Stimulated activated CD4-positive, alpha-beta T cell treated with anti-CD3 and anti-CD28 coated beads, Interleukin-4, amount 100 ng/mL, for 1 hour (primary cell): ENCODE measurements at regions not wholly inside any gene's neighbourhood (a gene's known extent, or its start where the extent isn't known, plus 50 kb on each side); places are given as distances from the start of the nearest gene placed in this dataset.

Experiments used
- DNase-seq: peaks from one replicate; pipeline ENCODE4 v3.0.0-alpha.2; 2020

DNA sequence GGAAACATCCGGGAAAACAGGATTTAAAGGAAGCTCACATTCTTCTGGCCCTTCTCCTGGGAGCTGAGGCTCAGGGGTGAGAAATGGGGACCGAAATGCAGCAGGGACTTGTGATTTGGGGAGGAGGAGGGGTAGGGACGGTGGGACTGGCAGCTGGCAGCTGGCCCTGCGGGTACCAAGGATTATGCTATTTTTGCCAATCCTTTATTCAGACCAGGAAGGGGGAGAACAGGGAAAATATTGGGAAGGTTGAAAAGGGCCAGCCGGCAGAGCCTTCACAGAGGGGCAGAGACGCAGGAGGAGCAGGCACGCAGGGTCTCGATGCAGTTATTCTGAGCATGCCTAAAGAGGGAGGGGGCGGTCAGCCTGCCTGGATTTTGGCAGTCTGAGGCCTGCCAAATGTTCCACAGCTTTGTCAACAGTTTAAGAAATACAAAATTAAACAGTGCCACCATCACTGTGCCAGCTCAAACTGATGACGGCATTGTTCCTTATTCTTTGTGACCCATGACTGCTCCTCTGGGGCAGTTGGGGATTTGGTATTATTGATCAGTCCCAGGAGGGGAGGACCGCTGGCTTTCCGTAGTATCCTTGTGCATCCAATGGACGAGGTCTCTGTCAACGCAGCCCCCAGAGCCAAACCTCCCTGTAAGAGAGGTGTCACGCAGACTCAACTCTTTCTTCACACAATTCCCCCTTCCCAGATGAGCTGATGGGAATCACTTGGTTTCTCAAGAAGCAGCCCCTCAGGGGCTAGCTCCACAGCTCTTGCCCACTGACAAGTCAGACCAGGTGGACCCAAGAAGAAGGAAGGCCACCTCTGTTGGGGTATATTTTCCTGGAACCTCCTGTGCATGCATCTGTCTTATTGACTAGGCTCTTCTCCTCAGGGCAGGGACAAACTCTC is 553.3 kb downstream of the BNC2 start:
- no peak for DNase-seq

DNA sequence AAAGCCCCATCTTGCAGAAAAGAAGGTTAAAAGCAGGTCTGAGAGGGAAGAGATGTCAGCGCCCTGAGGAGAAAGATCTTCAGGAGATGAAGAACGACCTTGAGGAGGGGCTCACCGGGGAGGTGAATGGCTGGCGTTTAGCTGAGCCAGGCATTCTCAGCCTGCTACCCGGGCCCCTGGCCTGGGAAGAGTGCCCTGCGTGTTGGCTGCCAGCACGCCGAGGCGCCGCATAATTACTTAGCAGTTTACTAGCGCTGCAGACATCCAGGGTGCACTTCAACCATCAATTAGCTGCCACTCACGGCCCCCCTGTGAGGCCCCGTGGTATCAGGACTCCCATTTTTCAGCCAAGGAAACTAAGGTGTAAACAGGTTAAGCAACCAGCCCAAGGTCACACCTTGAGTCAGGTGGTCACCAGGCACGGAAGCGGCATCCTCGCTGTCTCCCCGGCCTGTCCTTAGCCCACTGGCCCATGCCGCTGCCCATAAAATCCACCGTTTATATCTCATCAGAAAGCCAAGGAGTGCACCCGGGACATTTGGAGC is 551.9 kb downstream of the BNC2 start:
- no peak for DNase-seq

DNA sequence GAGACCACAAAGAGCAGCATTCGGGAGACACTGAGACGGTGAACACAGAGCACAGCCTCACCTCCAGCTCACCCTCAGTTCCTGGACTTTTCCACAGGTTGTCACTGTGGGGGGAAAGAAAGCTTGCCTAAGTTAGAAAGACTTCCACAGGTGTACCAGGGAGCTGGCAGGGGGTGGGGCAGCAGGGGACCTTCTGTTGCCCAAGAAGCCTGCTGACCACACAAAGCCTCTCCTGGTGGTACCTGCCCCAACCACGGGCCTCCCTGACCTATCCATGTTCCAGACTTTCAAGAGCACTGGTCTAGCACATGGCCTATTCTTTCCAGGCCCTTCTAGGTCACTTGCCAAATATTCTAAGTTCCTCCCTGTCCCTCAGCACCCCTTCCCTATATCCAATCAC is 550.8 kb downstream of the BNC2 start:
- DNase-seq, result no peak

DNA sequence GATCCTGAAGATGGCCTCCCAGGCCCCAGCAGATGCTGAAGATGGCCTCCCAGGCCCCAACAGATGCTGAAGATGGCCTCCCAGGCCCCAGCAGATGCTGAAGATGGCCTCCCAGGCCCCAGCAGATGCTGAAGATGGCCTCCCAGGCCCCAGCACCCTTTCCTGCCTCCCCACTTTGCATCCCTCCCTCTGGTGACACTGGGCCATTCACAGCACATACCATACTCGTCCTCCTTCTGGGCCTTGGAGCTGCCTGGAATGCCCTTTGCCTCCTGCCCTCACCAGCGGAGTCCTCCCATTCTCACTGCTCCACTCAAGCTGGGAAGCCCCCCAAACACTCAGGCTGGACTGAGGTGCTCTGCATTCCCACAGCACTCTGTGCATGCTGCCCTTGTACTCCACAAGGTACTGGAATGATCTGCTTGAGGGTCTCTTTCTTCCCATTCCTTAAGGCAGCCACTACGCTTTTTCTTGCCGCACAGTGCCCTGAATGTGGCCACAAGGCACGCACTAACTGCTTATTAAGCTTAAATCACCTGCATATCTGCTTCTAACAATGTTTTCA is 550.0 kb downstream of the BNC2 start:
- no peak for DNase-seq

DNA sequence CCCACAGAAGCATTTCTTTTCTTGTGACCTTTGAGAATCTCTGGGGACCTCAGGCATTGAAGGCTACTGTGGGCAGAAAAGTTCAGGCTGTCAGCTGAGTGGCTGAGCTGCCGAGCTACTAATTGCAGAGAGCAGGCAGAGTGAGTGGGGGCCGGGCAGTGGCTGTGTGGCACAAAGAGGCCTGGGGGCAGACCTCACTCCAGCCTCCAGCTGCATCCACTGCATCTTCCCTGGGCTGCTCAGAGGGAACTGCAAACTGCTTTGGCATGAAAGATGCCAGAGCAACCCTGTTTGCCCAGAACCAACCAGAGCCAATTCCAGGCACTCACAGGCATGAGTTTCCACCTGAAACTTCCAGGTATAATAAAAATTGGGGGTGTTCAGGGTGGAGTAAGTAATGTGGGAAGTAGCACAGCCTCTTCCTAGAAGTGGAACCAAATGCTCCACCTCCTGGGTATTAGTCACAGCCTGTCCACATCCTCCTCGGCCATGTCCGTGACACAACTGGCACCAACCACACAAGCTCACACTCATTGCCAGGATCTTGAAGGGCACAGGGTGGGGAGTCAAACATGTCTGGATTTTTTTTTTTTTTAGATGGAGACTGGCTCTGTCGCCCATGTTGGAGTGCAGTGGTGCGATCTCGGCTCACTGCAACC is 548.9 kb downstream of the BNC2 start:
- no peak for DNase-seq

DNA sequence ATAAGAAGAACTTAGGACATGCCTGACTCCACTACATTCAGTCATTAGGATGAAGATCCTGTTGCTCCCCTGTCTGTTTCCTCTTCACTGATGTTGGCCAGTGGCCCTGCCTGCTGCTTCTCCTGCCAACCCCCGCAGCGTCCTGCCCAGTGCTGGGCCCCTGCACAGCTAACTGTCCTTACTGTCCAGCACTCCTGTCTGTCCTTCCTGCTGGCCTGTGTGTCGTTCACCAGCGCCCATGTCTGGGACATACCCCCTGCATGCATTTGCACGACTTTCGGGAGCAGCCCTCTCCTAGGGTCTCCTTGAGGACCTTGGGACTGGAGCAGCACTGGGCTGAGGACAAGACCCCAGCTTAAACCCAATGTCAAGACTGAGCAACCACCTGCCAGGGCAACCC is 547.6 kb downstream of the BNC2 start:
- no peak for DNase-seq

DNA sequence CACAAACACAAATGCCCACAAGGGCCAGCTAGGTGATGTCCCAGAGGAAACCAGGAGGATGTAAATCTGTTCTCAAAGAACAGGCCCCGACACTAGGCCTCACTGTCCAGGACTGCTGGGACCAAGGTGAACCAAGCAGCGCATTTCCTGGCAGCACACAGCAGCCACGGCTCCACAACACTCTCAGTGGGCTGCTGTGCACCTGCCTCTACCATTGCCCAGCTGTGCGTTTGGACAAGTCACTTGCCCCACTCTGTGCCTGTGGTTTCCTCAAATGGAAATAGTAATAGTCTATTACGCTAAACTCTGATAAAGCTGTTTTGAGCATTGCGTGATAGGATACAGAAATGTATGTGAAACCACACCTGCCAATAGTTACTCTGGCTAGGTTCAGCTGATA is 544.5 kb downstream of the BNC2 start:
- no peak for DNase-seq

DNA sequence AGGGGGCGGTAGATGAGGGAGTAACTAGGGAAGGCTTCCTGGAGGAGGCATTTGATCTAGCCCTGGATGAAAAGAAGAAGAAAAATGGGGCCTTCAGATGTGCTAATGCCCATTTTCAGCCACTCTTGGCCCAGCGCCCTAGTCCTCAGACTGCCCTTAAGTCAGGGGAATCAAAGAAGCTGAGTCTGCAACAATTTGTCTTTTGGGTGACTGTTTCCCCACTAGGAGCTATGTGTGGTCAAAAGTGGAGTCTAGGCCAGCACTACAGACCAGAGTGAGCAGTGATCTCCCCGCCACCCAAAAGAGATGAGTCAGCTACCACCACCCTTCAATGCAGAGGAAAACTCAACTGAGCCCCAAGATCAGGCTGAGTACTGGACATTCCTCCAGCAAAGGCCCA is 542.1 kb downstream of the BNC2 start:
- no peak for DNase-seq

DNA sequence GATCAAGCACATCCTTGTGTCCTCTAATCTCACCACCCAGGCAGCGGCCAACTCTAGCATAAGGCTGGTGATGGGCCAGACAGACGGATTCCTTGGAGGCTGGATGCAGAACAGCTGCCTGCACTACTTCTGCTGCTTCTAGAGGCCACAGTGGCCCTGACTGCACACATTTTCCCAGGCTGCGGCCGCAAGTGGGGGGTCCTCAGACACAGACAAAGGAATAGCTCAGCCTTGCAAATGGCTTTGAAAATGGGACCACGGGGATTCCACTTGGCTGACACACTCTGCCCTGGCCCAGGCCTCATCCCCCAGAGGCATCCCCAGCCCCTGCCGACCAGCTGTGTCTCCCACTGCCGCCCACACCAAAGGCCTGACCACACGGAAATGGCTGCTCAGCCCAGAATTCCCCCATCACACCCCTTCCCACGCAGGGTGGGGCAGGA is 540.8 kb downstream of the BNC2 start:
- DNase-seq, result no peak

DNA sequence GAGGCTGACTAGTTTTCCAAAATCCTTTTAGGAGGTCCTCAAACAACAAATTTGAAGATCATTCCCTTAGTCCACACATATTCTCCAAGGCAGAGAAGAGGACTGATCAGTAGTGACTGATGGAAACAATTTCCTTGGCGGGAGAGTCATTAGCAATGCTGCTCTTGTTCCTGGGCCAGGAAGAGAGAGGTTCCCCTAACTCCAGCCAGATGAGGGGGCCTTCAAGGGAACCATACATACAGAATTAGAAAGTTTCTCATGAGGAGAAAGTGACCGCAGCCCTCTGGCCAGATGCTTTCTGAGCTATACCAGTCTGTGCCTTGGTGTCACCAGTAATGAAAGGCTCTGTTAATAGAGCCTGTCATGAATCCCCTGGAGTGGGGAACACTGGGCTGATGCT is 539.4 kb downstream of the BNC2 start:
- DNase-seq, result no peak

DNA sequence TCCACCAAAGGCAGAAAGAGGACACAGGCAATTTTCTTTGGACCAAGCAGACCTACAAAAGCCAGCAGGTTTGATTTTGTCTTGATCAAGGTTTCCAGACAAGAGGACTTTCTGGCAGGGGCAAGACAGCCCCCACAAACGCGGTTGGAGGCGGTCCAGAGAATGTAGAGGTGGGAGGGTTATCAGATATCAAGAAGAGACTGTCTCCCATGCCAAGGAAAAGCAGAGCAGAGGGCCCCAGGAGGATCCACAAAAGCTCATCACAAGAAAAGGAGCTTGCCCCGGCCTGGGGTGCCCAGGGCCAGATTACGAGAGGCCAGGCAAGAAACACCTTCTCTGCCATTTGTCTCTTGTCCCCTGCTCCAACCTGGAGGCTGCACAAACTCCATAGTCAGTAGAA is 538.9 kb downstream of the BNC2 start:
- DNase-seq, result no peak

DNA sequence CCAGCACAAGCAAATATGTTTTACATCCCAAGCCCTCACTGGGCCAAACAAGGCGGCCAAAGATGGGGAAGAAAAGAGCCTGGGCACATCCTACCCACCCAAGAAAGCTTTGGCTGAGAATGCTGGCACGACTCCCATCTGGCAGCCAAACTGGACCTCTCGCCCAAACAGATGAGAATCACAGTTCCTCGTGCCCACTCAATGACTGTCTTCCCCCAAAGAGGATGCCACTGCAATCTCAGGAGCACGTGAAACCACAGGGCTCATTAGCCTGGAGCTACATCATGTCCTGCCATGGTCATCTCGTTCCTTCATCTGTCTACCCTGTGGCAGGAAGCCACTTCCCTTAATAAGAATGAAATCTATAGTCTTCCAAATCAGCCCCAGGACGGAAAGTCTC is 536.8 kb downstream of the BNC2 start:
- DNase-seq, result no peak

DNA sequence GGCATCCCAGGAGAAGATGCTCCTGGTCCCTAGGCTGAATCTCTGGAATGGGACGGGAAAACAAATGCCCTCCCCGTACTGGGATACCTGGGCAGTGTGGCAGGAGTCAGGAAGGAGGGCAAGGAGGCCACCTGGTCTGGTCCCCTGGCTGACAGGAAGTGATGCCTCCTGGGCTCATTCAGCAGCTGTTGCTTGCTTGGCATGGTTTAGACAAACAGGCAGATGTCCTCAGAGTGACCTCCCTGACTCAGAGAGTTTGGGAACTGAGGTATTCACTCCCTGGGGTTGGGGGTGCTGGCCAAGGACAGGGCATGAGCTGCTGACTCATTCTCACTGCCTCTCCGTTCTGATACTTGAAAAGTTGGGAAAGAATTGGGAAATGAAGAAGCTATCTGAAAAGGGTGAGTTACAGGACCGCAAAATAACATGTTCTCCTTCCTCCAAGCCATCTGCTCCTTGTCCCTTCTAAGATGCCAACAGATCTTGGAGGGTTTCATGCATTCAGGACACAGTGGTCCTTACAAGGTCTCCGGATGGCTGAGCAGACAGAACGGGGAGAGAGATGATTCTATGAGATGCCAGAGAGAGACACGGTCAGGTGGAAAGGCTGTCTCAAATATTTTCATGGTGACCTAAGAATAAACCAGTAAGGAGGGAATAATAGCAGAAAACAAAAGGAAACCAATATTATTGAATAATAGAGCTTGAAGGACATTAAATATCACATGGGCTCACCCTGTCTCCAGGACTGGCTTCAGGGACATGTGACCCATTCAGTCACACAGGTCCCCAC is 534.5 kb downstream of the BNC2 start:
- DNase-seq, result no peak

DNA sequence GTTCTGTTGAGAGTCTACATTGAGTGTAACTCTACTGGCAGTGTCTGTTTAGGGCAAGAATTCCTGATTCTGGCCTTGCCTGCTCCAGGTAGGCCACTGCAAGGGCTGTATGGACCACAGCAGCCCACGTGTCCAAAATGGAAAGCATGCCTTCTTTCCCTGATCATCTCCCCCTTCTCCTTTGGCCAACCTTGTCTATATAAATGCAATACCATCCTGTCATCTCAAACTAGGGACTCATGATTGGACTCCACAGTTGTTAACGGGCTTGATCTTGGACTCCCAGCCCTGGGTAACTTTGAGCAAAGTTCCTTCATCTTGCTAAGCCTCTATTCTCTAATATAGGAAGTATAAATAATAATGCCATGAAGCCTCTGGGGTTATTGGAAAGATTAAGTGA is 533.6 kb downstream of the BNC2 start:
- no peak for DNase-seq

DNA sequence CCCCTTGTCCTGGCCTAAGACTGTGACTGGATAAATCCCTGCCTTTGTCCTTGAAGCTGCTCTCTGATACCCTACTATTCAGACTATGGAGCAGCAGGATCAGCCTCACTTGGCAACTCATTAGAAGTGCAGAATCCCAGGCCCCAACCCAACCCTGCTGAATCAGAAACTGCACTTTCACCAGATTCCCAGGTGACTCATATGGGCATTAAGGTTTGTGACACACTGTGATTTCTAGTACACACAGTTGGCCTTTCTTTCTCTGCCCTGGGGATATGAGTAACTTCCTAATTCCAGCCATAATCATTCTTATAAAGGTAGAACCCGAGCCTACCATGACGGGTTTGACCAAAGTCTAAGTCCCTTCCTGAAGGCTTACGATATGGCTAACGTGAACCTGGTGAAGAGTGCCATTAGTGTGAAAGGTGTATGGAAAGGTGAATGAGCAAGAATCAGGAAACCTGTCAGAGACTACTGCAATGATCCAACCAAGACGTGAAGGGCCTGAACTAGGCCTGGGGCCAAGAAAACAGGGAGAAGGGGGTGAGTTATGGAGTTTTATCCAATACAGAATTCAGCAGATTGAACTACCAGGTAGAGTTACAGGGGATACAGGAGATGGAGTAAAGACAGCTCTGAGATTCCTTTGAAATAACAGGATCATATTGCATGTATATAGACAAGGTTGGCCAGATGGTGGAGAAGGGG is 533.0 kb downstream of the BNC2 start:
- no peak for DNase-seq

DNA sequence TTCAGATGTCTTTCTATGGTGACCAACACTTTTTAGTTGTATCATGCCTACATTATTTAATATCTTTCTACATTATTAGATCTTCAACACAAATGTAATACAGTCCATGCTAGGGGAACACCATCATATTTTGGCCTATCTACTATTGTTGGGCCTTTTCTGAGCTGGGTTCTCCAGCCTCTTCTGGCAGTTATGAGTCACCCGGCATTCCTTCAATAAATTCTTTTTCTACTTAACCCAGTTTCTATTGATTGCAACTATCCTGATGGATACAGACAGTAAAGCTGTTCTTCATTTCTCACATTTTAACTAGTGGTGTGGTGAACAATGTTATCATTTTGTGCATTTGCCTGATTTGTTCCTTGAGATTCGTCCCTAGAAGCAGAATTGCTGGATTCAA is 529.3 kb downstream of the BNC2 start:
- DNase-seq, result no peak

DNA sequence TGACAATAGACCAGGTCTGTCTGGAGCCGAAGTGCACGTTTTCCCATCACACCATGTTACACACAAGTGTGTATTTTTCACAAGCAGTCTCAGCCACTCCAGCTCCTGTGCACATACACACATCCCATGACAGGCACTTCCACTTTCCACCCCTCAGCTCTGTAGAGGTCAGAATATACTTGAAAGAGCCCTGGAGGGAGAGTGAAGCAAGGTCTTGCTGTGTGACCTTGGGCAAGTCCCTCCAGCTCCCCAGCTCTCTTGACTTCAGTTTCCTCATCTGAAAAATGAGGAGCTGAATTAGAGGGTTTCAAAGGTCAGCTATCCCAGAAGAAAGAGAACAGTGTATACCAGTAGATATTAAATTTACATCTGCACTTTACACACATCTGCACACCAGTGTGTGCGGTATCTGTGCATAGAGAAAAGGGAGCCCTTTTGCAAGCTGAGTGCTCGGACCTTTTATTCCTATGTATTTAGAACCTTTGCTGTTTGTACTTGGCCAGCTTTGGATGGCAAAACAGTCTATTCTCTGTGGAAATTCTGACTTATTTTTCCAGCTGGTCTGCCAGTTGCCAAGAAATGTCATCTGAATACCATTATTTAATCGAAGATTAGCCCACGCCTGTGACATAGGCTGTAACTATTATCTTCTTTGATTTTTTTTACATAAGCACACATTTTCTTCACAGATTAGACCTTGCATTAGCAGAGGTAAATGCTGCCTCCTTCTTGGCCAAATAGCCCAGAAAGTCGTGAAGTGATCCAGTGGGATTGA is 528.0 kb downstream of the BNC2 start:
- no peak for DNase-seq

DNA sequence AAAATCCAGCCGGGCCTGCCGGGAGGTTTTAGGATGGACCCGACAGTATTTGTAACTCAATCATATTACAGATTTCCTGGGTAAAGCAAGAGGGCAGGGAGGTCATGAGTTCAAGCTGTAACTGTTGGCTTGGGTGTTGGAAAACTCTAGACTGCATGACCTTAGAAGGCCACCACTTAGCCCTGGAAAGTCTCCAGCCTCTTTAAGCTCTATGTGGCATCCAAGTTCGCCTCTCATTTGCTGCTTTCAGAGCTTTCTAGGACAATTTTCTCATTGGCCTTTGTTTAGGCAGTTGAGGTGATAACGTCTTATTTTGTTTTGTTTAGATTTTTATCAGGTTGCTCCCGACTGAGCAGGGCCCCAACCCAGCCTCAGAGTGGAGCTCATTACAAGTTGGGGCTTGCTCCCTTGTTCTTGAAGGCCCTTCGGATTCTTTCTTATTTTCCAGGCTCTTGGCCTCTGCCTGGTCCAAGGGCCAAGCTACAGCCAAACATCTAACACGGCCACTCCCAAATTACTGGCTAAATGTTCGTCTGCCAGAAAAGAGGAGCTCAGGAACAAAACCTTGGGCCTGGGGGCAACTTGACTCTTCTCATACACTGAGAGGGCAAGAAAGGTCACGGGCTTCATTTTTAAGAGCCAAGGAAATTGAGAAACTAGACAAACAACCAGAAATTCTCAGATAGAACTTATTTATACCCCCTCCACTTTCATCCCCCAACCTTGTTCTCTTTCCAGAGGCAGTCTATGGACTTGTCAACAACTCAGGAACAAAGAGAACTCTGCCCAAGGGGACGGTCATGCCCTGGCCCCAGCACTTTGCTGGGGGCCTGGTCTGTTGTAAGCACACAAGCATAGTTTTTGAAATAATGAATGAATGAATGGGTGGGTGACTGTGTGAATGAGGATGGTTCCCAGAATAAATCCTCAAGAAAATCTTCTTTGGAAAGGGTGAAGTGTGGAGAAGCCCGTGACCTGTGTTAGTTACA is 526.9 kb downstream of the BNC2 start:
- DNase-seq, result no peak

DNA sequence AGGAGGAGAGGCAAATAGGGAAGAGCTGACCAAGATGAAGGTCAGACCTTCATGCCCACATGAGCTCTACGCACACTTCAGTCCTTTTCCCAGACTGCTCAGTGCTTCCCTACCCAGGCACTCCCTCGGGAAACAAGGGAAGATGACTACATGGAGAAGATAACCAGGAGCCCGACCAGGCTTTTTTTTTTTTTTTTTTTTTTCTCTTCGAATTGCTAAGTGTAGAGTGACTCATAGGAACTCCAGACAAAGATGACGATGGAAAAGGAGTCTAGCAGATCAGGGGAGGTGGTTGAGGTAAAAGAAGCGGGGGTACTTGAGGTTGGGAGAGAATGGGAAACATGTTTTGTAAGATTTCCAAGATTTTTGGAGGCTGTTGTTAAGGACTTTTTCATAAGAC is 526.1 kb downstream of the BNC2 start:
- no peak for DNase-seq

DNA sequence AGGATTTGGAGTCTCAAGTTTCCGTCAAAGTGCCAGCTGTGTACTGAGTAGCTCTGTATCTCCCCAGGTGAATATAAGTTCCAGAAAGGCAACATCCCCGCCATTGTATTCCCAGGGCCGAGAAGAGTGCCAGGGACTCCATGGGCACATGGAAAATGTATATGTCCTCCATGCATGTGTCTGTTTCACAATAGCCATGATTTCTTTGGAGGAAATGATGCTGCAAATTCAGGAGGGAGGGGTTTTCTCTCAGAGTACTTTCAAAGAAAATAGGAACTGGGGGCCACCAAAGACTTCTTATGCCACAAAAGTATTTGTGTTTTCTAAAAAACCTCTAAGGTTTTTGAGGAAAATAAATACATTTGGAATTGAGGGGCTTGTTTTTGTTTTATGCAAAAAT is 524.6 kb downstream of the BNC2 start:
- no peak for DNase-seq
